Tibial artery (tissue), 4 donors: ENCODE measurements at regions not wholly inside any gene's neighbourhood (a gene's known extent, or its start where the extent isn't known, plus 50 kb on each side); places are given as distances from the start of the nearest gene placed in this dataset.
A peak's percentile ranks its signal among the peaks of the same experiment; 100 is the strongest.

Experiments used
- DNase-seq, 2 donors: peaks; one replicate each; pipeline ENCODE4 v3.0.0-alpha.2; 2019
- H3K27ac ChIP-seq, 2 donors: fragments of 200-600 bp; sonication (generic) in 1 of 2; 1 replicate in 1 of 2; 2 replicates in 1 of 2; pipeline ENCODE4 v1.5.1; 2018 to 2019; ENCODE audit warnings: mild to moderate bottlenecking in 1 of 2
- H3K27me3 ChIP-seq, 2 donors: fragments of 200-600 bp; sonication (generic) in 1 of 2; one replicate each; pipeline versions ENCODE4 v1.5.1 to v1.6.0; 2016 to 2019
- H3K36me3 ChIP-seq, 3 donors: fragments of 200-600 bp; sonication (generic) in 2 of 3; one replicate each; pipeline ENCODE4 v1.5.1; 2016 to 2019; ENCODE audit warnings: mild to moderate bottlenecking in 2 of 3
- H3K4me1 ChIP-seq, 4 donors: fragments of 200-600 bp; sonication (generic) in 2 of 4; 1 replicate in 3 of 4; 2 replicates in 1 of 4; pipeline ENCODE4 v1.5.1; 2016 to 2019
- H3K4me3 ChIP-seq, 2 donors: fragments of 200-600 bp; sonication (generic) in 1 of 2; 1 replicate in 1 of 2; 2 replicates in 1 of 2; pipeline ENCODE4 v1.5.1; 2018 to 2019; ENCODE audit warnings: mild to moderate bottlenecking in 2 of 2
- H3K9me3 ChIP-seq, 3 donors: fragments of 200-600 bp; sonication (generic) in 1 of 3; one replicate each; pipeline ENCODE4 v1.5.1; 2016 to 2019
- CTCF ChIP-seq, 2 experiments: fragments of 200-600 bp in 1 of 2; fragments of 450-650 bp in 1 of 2; IDR thresholded peaks; one replicate each; pipeline ENCODE4 v1.5.1; 2017 to 2019; ENCODE audit warnings: antibody characterized with exemption in 2 of 2, mild to moderate bottlenecking in 1 of 2, moderate library complexity in 1 of 2
- intact Hi-C: fragments of 100-400 bp; cut with DNase I; formaldehyde crosslinking; loops from one replicate; pipeline ENCODE4 v1.15.0; 2023; ENCODE audit warnings: low total_unique reads

- Histone ChIP-seq H3K4me1 (peaks cover 0 to 40% (median 18%) of the 10 kb centered on the region in 4 donors), H3K9me3 (no peaks in the 10 kb centered on the region), H3K36me3 (no peaks in the 10 kb centered on the region), H3K27ac (peak overlapping the region in 1 of 2 donors; percentile 8), H3K27me3 (no peaks in the 10 kb centered on the region), H3K4me3 (no peak overlapping the region)
- no peak for DNase-seq
- no peak for TF ChIP-seq CTCF (IDR thresholded peaks at IDR 0.05)
- intact Hi-C loops, result no loop called here
Measured at GRCh38 chr14:51398898-51399297, 158.9 kb downstream of the TMX1 start.

GRCh38 chr14:51400139-51400538, 160.1 kb downstream of the TMX1 start:
- no peak for TF ChIP-seq CTCF (IDR thresholded peaks at IDR 0.05)
- DNase-seq, result no peak
- intact Hi-C loops, result no loop called here
- Histone ChIP-seq H3K9me3 (no peaks in the 10 kb centered on the region), H3K4me3 (no peak overlapping the region), H3K4me1 (peaks cover 0 to 30% (median 11%) of the 10 kb centered on the region in 4 donors), H3K27ac (no peak overlapping the region), H3K27me3 (no peaks in the 10 kb centered on the region), H3K36me3 (no peaks in the 10 kb centered on the region)

- Histone ChIP-seq H3K4me1 (peaks cover 0 to 21% (median 3%) of the 10 kb centered on the region in 4 donors), H3K27me3 (no peaks in the 10 kb centered on the region), H3K4me3 (no peak overlapping the region), H3K9me3 (no peaks in the 10 kb centered on the region), H3K36me3 (no peaks in the 10 kb centered on the region), H3K27ac (peak overlapping the region; percentile 43 to 55)
- TF ChIP-seq CTCF (IDR thresholded peaks at IDR 0.05), result no peak
- intact Hi-C loops, result no loop called here
- DNase-seq, result peak in 1 of 2 donors; percentile 38
Measured at GRCh38 chr14:51401272-51401671, 161.2 kb downstream of the TMX1 start.

GRCh38 chr14:51401756-51402155, 161.7 kb downstream of the TMX1 start:
- Histone ChIP-seq H3K27ac (peak overlapping the region; percentile 43 to 55), H3K27me3 (no peaks in the 10 kb centered on the region), H3K4me3 (no peak overlapping the region), H3K36me3 (no peaks in the 10 kb centered on the region), H3K4me1 (peaks cover 0 to 16% (median under 1%) of the 10 kb centered on the region in 4 donors), H3K9me3 (no peaks in the 10 kb centered on the region)
- TF ChIP-seq CTCF (IDR thresholded peaks at IDR 0.05), result no peak
- intact Hi-C loops, result no loop called here
- DNase-seq, result peak; percentile 73

GRCh38 chr14:51410897-51411296, 170.8 kb downstream of the TMX1 start:
- Histone ChIP-seq H3K4me1 (no peaks in the 10 kb centered on the region), H3K9me3 (no peaks in the 10 kb centered on the region), H3K27ac (no peak overlapping the region), H3K36me3 (no peaks in the 10 kb centered on the region), H3K4me3 (no peak overlapping the region), H3K27me3 (no peaks in the 10 kb centered on the region)
- no peak for DNase-seq
- no peak for TF ChIP-seq CTCF (IDR thresholded peaks at IDR 0.05)
- intact Hi-C loops, result no loop called here

- Histone ChIP-seq H3K36me3 (no peaks in the 10 kb centered on the region), H3K4me1 (peaks cover 0 to 8% (median 7%) of the 10 kb centered on the region in 4 donors), H3K27me3 (no peaks in the 10 kb centered on the region), H3K9me3 (peaks cover 0 to 16% (median 8%) of the 10 kb centered on the region in 3 donors), H3K27ac (no peak overlapping the region), H3K4me3 (no peak overlapping the region)
- TF ChIP-seq CTCF (IDR thresholded peaks at IDR 0.05), result no peak
- DNase-seq, result no peak
- intact Hi-C loops, result no loop called here
Measured at GRCh38 chr14:51419685-51420084, 179.6 kb downstream of the TMX1 start.
